ENCODE measurements at regions not wholly inside any gene's neighbourhood (a gene's known extent, or its start where the extent isn't known, plus 50 kb on each side); places are given as distances from the start of the nearest gene placed in this dataset.

- no peak for DNase-seq
These were observed 228.7 kb downstream of the BARHL2 start for GRCh38 chr1:90488451-90488850.

- no peak for DNase-seq
These were observed 230.1 kb downstream of the BARHL2 start for GRCh38 chr1:90486996-90487395.

GRCh38 chr1:90486134-90486824 is 230.8 kb downstream of the BARHL2 start:
- no peak for DNase-seq

- DNase-seq, result no peak
These were observed 236.7 kb downstream of the BARHL2 start for GRCh38 chr1:90480271-90480835.

GRCh38 chr1:90476994-90477393 is 240.1 kb downstream of the BARHL2 start:
- DNase-seq, result no peak

GRCh38 chr1:90476411-90476810 is 240.7 kb downstream of the BARHL2 start:
- DNase-seq, result no peak

- DNase-seq, result no peak
These were observed 241.5 kb downstream of the BARHL2 start for GRCh38 chr1:90475631-90476030.

GRCh38 chr1:90474731-90475130 is 242.4 kb downstream of the BARHL2 start:
- no peak for DNase-seq

- DNase-seq, result no peak
These were observed 242.9 kb downstream of the BARHL2 start for GRCh38 chr1:90474158-90474557.

- DNase-seq, result no peak
These were observed 244.3 kb downstream of the BARHL2 start for GRCh38 chr1:90472775-90473174.

- DNase-seq, result no peak
These were observed 257.5 kb downstream of the BARHL2 start for GRCh38 chr1:90459570-90459969.

- DNase-seq, result no peak
These were observed 259.1 kb downstream of the BARHL2 start for GRCh38 chr1:90457985-90458384.

- DNase-seq, result no peak
These were observed 264.6 kb downstream of the BARHL2 start for GRCh38 chr1:90452491-90452890.

GRCh38 chr1:90443354-90443753 is 273.7 kb downstream of the BARHL2 start:
- DNase-seq, result no peak

GRCh38 chr1:90435351-90435750 is 281.8 kb downstream of the BARHL2 start:
- DNase-seq, result no peak

GRCh38 chr1:90434460-90434859 is 282.6 kb downstream of the BARHL2 start:
- DNase-seq, result no peak

- DNase-seq, result no peak
These were observed 300.0 kb downstream of the BARHL2 start for GRCh38 chr1:90417126-90417525.

- no peak for DNase-seq
These were observed 302.9 kb downstream of the BARHL2 start for GRCh38 chr1:90414201-90414600.

GRCh38 chr1:90413519-90413918 is 303.6 kb downstream of the BARHL2 start:
- DNase-seq, result no peak

- no peak for DNase-seq
These were observed 304.5 kb downstream of the BARHL2 start for GRCh38 chr1:90412563-90412962.

GRCh38 chr1:90411185-90411584 is 305.9 kb downstream of the BARHL2 start:
- DNase-seq, result no peak

GRCh38 chr1:90407737-90408136 is 309.4 kb downstream of the BARHL2 start:
- DNase-seq, result no peak

GRCh38 chr1:90405726-90406125 is 311.4 kb downstream of the BARHL2 start:
- DNase-seq, result no peak

- no peak for DNase-seq
These were observed 313.9 kb downstream of the BARHL2 start for GRCh38 chr1:90402893-90403849.

Measured in stimulated activated CD4-positive, alpha-beta T cell treated with anti-CD3 and anti-CD28 coated beads, Interleukin-2, amount 100 ng/mL, for 24 hours (primary cell).